OCI-LY7 (cell line): ENCODE measurements at regions not wholly inside any gene's neighbourhood (a gene's known extent, or its start where the extent isn't known, plus 50 kb on each side); places are given as distances from the start of the nearest gene placed in this dataset.

Experiments used
- BruUV-seq: library from RNA; stranded (reverse); fragments of 400-500 nt; replicated peaks from 2 replicates; lab custom pipeline; 2021; lab: Mats Ljungman, UMichigan
- CTCF ChIA-PET: fragments of 300-600 bp; sonication (Branson Sonifier 250); formaldehyde crosslinking; loops from one replicate; lab custom pipeline; 2022; ENCODE audit warnings: antibody characterized with exemption; ENCODE audit not compliant: unreplicated experiment; lab: Charles Lee
- POLR2A ChIA-PET: fragments of 300-600 bp; sonication (Branson Sonifier 250); formaldehyde crosslinking; loops from one replicate; lab custom pipeline; 2022; ENCODE audit warnings: antibody characterized with exemption; lab: Charles Lee
- DNase-seq: peaks from one replicate; pipeline ENCODE4 v3.0.0-alpha.2; 2015; ENCODE audit warnings: low spot score
- H2AFZ ChIP-seq: fragments of 200-600 bp; sonication (generic), shearing (Covaris generic); 2 replicates; pipeline ENCODE4 v1.6.1; 2014; ENCODE audit warnings: mild to moderate bottlenecking, antibody characterized with exemption, low read length, moderate library complexity
- H3K27ac ChIP-seq: fragments of 200-600 bp; sonication (generic); 2 replicates; pipeline ENCODE4 v1.5.1; 2014; ENCODE audit warnings: mixed run types, low read depth, mild to moderate bottlenecking, moderate library complexity, low read length, inconsistent platforms; ENCODE audit not compliant: poor library complexity, severe bottlenecking
- H3K36me3 ChIP-seq: fragments of 200-600 bp; sonication (generic); 2 replicates; pipeline ENCODE4 v1.6.1; 2014; ENCODE audit warnings: mild to moderate bottlenecking, antibody characterized with exemption, low read length, moderate library complexity, mixed read lengths; ENCODE audit not compliant: insufficient read depth
- H3K4me1 ChIP-seq: fragments of 200-600 bp; sonication (generic); 2 replicates; pipeline ENCODE4 v1.5.1; 2014; ENCODE audit warnings: mild to moderate bottlenecking, low read length; ENCODE audit not compliant: insufficient read depth, poor library complexity, severe bottlenecking
- H3K4me2 ChIP-seq: fragments of 200-600 bp; sonication (generic); 2 replicates; pipeline ENCODE4 v1.6.1; 2014; ENCODE audit warnings: mild to moderate bottlenecking, low read length
- H3K4me3 ChIP-seq: fragments of 200-600 bp; sonication (generic); 2 replicates; pipeline ENCODE4 v1.5.1; 2014; ENCODE audit warnings: mild to moderate bottlenecking, low read depth, low read length; ENCODE audit not compliant: poor library complexity, severe bottlenecking
- H3K79me2 ChIP-seq: fragments of 200-600 bp; sonication (generic); 2 replicates; pipeline ENCODE4 v1.6.1; 2016; ENCODE audit warnings: low read depth, mild to moderate bottlenecking, low read length, moderate library complexity, mixed read lengths; ENCODE audit not compliant: insufficient read depth
- H3K9me2 ChIP-seq: fragments of 200-600 bp; sonication (generic); 2 replicates; pipeline ENCODE4 v1.6.1; 2016; ENCODE audit warnings: mild to moderate bottlenecking, low read length, mixed read lengths; ENCODE audit not compliant: insufficient read depth
- H3K9me3 ChIP-seq: fragments of 200-600 bp; sonication (generic); 2 replicates; pipeline ENCODE4 v1.6.1; 2014; ENCODE audit warnings: mild to moderate bottlenecking, mixed run types, low read length, mixed read lengths
- H4K20me1 ChIP-seq: fragments of 200-600 bp; sonication (generic); 2 replicates; pipeline ENCODE4 v1.6.1; 2014; ENCODE audit warnings: mild to moderate bottlenecking, antibody characterized with exemption, low read length, moderate library complexity, mixed read lengths; ENCODE audit not compliant: insufficient read depth
- CTCF ChIP-seq: fragments of 200-600 bp; sonication (generic); conservative IDR thresholded peaks from 2 replicates; pipeline ENCODE4 v1.5.1; 2014; ENCODE audit warnings: mild to moderate bottlenecking, antibody characterized with exemption, low read length, moderate library complexity, mixed read lengths
- EZH2phosphoT487 ChIP-seq: fragments of 200-600 bp; sonication (generic); IDR thresholded peaks from 2 replicates; pipeline ENCODE4 v1.6.1; 2018; ENCODE audit warnings: low read depth, borderline replicate concordance, mild to moderate bottlenecking, mixed run types, antibody characterized with exemption, low read length, moderate library complexity, mixed read lengths
- intact Hi-C: fragments of 100-400 bp; cut with micrococcal nuclease; formaldehyde crosslinking; loops from one replicate; pipeline ENCODE4 v1.10.0; 2022; ENCODE audit not compliant: unreplicated experiment

- Histone ChIP-seq H3K9me3 (no peaks in the 10 kb centered on the region), H3K36me3 (no peaks in the 10 kb centered on the region), H3K27ac (no peak overlapping the region), H3K4me3 (no peak overlapping the region), H3K4me2 (no peak overlapping the region), H3K9me2 (no peaks in the 10 kb centered on the region), H3K4me1 (no peaks in the 10 kb centered on the region), H4K20me1 (no peaks in the 10 kb centered on the region), H3K79me2 (no peaks in the 10 kb centered on the region), H2AFZ (no peak overlapping the region)
- POLR2A ChIA-PET: interaction anchor here (0.7 to 1.8 kb wide), 4 partner anchors 10 to 26 kb away, joined by 3 to 5 read pairs (median 3); no protein-coding TSS in a partner anchor
- CTCF ChIA-PET: no interaction called here
- no peak for DNase-seq
- BruUV-seq: no TSS peak
- intact Hi-C loops: no loop called here
- TF ChIP-seq EZH2phosphoT487 (no peak), CTCF (no peak)
Measured at GRCh38 chr3:59436164-59436958, 386.5 kb upstream of the CFAP20DC start.

GRCh38 chr3:59433546-59433945, 383.7 kb upstream of the CFAP20DC start:
- DNase-seq: no peak
- Histone ChIP-seq H3K36me3 (no peaks in the 10 kb centered on the region), H3K27ac (no peak overlapping the region), H3K9me2 (no peaks in the 10 kb centered on the region), H3K79me2 (no peaks in the 10 kb centered on the region), H3K4me2 (no peak overlapping the region), H4K20me1 (no peaks in the 10 kb centered on the region), H3K4me1 (no peaks in the 10 kb centered on the region), H3K9me3 (no peaks in the 10 kb centered on the region), H2AFZ (no peak overlapping the region), H3K4me3 (no peak overlapping the region)
- ChIA-PET CTCF (no interaction called here), POLR2A (interaction anchor here (0.7 to 1.4 kb wide), 2 partner anchors 10 to 19 kb away, joined by 3 read pairs; no protein-coding TSS in a partner anchor)
- no TSS peak for BruUV-seq
- intact Hi-C loops: no loop called here
- no peak for TF ChIP-seq EZH2phosphoT487
- TF ChIP-seq CTCF: no peak

- Histone ChIP-seq H2AFZ (no peak overlapping the region), H3K4me3 (no peak overlapping the region), H3K27ac (no peak overlapping the region), H3K36me3 (no peaks in the 10 kb centered on the region), H3K9me3 (no peaks in the 10 kb centered on the region), H3K79me2 (no peaks in the 10 kb centered on the region), H3K4me1 (no peaks in the 10 kb centered on the region), H3K4me2 (no peak overlapping the region), H4K20me1 (no peaks in the 10 kb centered on the region), H3K9me2 (no peaks in the 10 kb centered on the region)
- ChIA-PET POLR2A (no interaction called here), CTCF (no interaction called here)
- intact Hi-C loops: no loop called here
- BruUV-seq: no TSS peak
- DNase-seq: no peak
- TF ChIP-seq CTCF (no peak), EZH2phosphoT487 (no peak)
Measured at GRCh38 chr3:59432665-59433064, 382.8 kb upstream of the CFAP20DC start.
